AG04450 (cell line): ENCODE measurements at regions not wholly inside any gene's neighbourhood (a gene's known extent, or its start where the extent isn't known, plus 50 kb on each side); places are given as distances from the start of the nearest gene placed in this dataset.

Experiments used
- CTCF ChIA-PET: fragments of 300-600, 350-600 bp; formaldehyde crosslinking; extraction: SDS; loops from one replicate; lab custom pipeline; 2022; ENCODE audit warnings: antibody characterized with exemption, inconsistent platforms; lab: Charles Lee
- POLR2A ChIA-PET: fragments of 350-600 bp; formaldehyde crosslinking; extraction: SDS; loops from one replicate; lab custom pipeline; 2021; ENCODE audit warnings: antibody characterized with exemption, inconsistent platforms; lab: Yijun Ruan, JAX
- DNase-seq: peaks from one replicate; pipeline ENCODE4 v3.0.0-alpha.2; 2011; ENCODE audit warnings: low read depth, low spot score
- H3K27ac ChIP-seq: one replicate; pipeline ENCODE4 v1.5.1; 2012; ENCODE audit warnings: low read depth, low read length, control low read depth
- H3K27me3 ChIP-seq: one replicate; pipeline ENCODE4 v1.6.0; 2012; ENCODE audit warnings: low read length; ENCODE audit not compliant: control insufficient read depth, insufficient read depth
- H3K4me3 ChIP-seq: 2 replicates; pipeline ENCODE4 v1.5.1; 2011; ENCODE audit warnings: mild to moderate bottlenecking, low read depth, low read length, control low read depth
- H3K9me3 ChIP-seq: 2 replicates; pipeline ENCODE4 v1.5.1; 2012; ENCODE audit warnings: low read length; ENCODE audit not compliant: control insufficient read depth, insufficient read depth
- CTCF ChIP-seq: IDR thresholded peaks from 2 replicates; pipeline ENCODE4 v1.5.1; 2011; ENCODE audit warnings: low read depth, low read length, control low read depth, inconsistent platforms

GRCh38 chr9:135260221-135261180 lies 173.0 kb downstream of the OLFM1 start:
- POLR2A ChIA-PET, result no interaction called here
- H3K4me3 ChIP-seq, result no peak overlapping the region
- no peak for TF ChIP-seq CTCF
- H3K27ac ChIP-seq, result no peak overlapping the region
- DNase-seq, result no peak
- H3K27me3 ChIP-seq, result no peaks in the 10 kb centered on the region
- CTCF ChIA-PET, result no interaction called here
- peaks cover 73% of the 10 kb centered on the region for H3K9me3 ChIP-seq

- ChIA-PET CTCF (no interaction called here), POLR2A (no interaction called here)
- no peak overlapping the region for H3K27ac ChIP-seq
- no peaks in the 10 kb centered on the region for H3K27me3 ChIP-seq
- H3K9me3 ChIP-seq, result peaks cover 70% of the 10 kb centered on the region
- H3K4me3 ChIP-seq, result no peak overlapping the region
- no peak for DNase-seq
- TF ChIP-seq CTCF, result no peak
These were observed 174.8 kb downstream of the OLFM1 start for GRCh38 chr9:135262248-135262647.

GRCh38 chr9:135263511-135263910 lies 176.0 kb downstream of the OLFM1 start:
- ChIA-PET CTCF (no interaction called here), POLR2A (no interaction called here)
- H3K4me3 ChIP-seq, result no peak overlapping the region
- TF ChIP-seq CTCF, result no peak
- peaks cover 70% of the 10 kb centered on the region for H3K9me3 ChIP-seq
- H3K27ac ChIP-seq, result no peak overlapping the region
- no peaks in the 10 kb centered on the region for H3K27me3 ChIP-seq
- no peak for DNase-seq

GRCh38 chr9:135265931-135266330 lies 178.5 kb downstream of the OLFM1 start:
- no peak for TF ChIP-seq CTCF
- no peaks in the 10 kb centered on the region for H3K27me3 ChIP-seq
- ChIA-PET POLR2A (no interaction called here), CTCF (no interaction called here)
- H3K4me3 ChIP-seq, result no peak overlapping the region
- peaks cover 77% of the 10 kb centered on the region for H3K9me3 ChIP-seq
- H3K27ac ChIP-seq, result no peak overlapping the region
- no peak for DNase-seq

GRCh38 chr9:135267191-135267809 lies 179.8 kb downstream of the OLFM1 start:
- TF ChIP-seq CTCF, result no peak
- ChIA-PET CTCF (no interaction called here), POLR2A (no interaction called here)

More at GRCh38 chr9:135267191-135267809, 179.8 kb downstream of the OLFM1 start:
- DNase-seq, result no peak
- no peak overlapping the region for H3K4me3 ChIP-seq
- H3K27ac ChIP-seq, result no peak overlapping the region
- peaks cover 88% of the 10 kb centered on the region for H3K9me3 ChIP-seq
- H3K27me3 ChIP-seq, result no peaks in the 10 kb centered on the region
